Erythroblast (primary cell): ENCODE measurements at regions not wholly inside any gene's neighbourhood (a gene's known extent, or its start where the extent isn't known, plus 50 kb on each side); places are given as distances from the start of the nearest gene placed in this dataset.

Experiments used
- GATA1 ChIP-seq: IDR thresholded peaks from 2 replicates; pipeline ENCODE4 v1.6.1; 2011; ENCODE audit warnings: low read depth, mild to moderate bottlenecking, control low read depth, low read length, moderate library complexity
- POLR2A ChIP-seq: IDR thresholded peaks from 2 replicates; pipeline ENCODE4 v1.6.1; 2011; ENCODE audit warnings: mild to moderate bottlenecking, low read length

GRCh38 chr2:22801970-22802369, 583.0 kb upstream of the KLHL29 start:
- TF ChIP-seq POLR2A (no peak), GATA1 (no peak)
